RCC 7860 (cell line): ENCODE measurements at regions not wholly inside any gene's neighbourhood (a gene's known extent, or its start where the extent isn't known, plus 50 kb on each side); places are given as distances from the start of the nearest gene placed in this dataset.
A peak's percentile ranks its signal among the peaks of the same experiment; 100 is the strongest.

ENCODE experiments used
- DNase-seq: peaks from one replicate; pipeline ENCODE4 v3.0.0-alpha.2; 2015; ENCODE audit warnings: low spot score
- FAIRE-seq: peaks from 2 replicates; lab custom pipeline; 2012; peaks lifted over from hg19 to GRCh38; lab: Jason Lieb, UNC

- DNase-seq = peak; percentile 45
- FAIRE-seq = peak; percentile 58
These were observed 767.7 kb downstream of the LIG4 start for GRCh38 chr13:107447591-107447990.

GRCh38 chr13:107441279-107441678 is 774.1 kb downstream of the LIG4 start:
- peak; percentile 80 for FAIRE-seq

DNA sequence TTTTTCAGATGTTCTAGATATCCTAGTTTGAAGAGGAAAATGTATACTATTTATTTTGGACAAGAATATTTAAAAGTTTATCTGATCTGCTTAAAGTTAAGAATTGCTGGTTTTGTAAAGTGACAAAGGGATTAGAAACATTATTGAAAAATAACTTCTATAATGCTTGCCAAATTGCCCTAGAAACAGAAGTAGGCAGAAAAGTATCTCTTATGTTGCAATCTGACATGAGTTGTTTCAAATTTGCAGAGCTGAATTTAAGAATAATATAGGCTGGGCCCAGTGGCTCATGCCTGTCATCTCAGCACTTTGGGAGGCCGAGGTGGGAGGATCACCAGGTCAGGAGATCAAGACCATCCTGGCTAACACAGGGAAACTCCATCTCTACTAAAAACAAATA is 777.1 kb downstream of the LIG4 start:
- DNase-seq (no peak), FAIRE-seq (no peak)

More at GRCh38 chr13:107441279-107441678, 774.1 kb downstream of the LIG4 start:
- DNase-seq = peak; percentile 74

GRCh38 chr13:107434347-107434746 is 781.0 kb downstream of the LIG4 start:
- DNase-seq (no peak), FAIRE-seq (no peak)

DNA sequence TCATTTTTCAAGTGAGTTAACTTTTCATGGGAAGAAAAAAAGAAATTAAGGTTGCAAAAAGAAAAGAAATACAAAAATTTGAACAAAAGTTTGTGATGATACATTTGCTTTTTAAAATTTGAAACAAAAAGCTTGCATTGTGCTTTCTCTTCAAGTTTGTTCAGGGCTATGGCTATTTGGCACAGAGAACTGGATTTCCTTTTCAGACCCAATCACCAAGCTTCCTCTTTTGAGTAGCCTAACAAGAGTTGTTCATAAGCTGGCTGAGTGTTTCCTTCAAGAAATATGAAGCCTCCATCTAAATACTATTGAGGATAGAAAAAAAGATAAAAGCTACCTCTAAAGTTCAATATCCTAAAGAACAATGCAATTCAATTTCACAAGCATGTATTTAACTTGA is 787.8 kb downstream of the LIG4 start:
- no peak for DNase-seq
- no peak for FAIRE-seq

GRCh38 chr13:107422421-107422820 is 792.9 kb downstream of the LIG4 start:
- DNase-seq (no peak), FAIRE-seq (no peak)

GRCh38 chr13:107421951-107422350 is 793.4 kb downstream of the LIG4 start:
- DNase-seq (peak; percentile 3), FAIRE-seq (no peak)

- DNase-seq (peak; percentile 24), FAIRE-seq (peak; percentile 79)
These were observed 794.3 kb downstream of the LIG4 start for GRCh38 chr13:107421028-107421427.

DNA sequence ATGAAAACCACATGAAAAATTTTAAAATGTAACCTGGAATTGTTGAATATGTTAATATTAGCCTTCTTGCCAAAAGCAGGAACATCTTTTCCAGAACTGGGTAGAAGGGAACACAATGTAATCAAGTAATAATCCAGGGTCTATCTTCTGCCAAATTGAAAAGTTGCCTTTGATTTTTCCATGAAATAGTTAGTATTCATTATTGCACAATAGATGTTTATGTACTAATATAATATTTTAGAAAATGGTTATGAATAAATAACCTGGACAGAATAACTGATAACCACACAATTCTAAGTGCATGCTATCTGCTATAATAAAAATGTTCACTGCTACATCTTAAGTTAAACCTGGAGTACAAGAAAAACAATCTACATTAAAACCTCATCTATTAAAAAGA is 802.3 kb downstream of the LIG4 start:
- DNase-seq (no peak), FAIRE-seq (no peak)

- no peak for FAIRE-seq
- no peak for DNase-seq
These were observed 808.3 kb downstream of the LIG4 start for GRCh38 chr13:107407074-107407473.

GRCh38 chr13:107395927-107396662 is 819.2 kb downstream of the LIG4 start:
- no peak for DNase-seq
- FAIRE-seq = no peak

GRCh38 chr13:107392205-107392604 is 823.1 kb downstream of the LIG4 start:
- FAIRE-seq = no peak
- no peak for DNase-seq

GRCh38 chr13:107387525-107387924 is 819.6 kb upstream of the ARGLU1 start:
- DNase-seq = no peak
- FAIRE-seq = no peak

GRCh38 chr13:107379407-107380155 is 811.6 kb upstream of the ARGLU1 start:
- FAIRE-seq (peak; percentile 44), DNase-seq (no peak)

GRCh38 chr13:107376341-107377125 is 808.6 kb upstream of the ARGLU1 start:
- DNase-seq = no peak
- FAIRE-seq = no peak

- DNase-seq (no peak), FAIRE-seq (no peak)
These were observed 807.9 kb upstream of the ARGLU1 start for GRCh38 chr13:107375701-107376340.

DNA sequence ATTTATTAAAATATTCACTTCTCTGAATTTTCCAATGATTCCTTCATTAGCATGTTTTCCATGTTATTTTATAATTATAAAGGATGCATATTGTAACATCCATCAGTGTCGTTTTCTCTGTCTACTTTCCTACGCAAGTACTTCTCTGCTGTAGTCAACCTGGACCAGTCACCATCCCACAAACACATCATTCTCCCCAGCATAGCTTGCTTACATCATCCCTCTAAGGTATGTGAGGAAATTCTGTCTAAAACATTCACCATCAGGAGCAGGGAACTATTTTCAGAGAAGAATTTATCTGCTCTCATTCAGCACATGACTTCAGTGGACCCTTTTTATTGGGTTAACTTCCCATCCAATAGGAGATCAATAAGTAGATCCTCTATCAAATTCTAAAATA is 806.1 kb upstream of the ARGLU1 start:
- FAIRE-seq (no peak), DNase-seq (no peak)

- FAIRE-seq = peak; percentile 85
- DNase-seq = peak; percentile 61
These were observed 805.6 kb upstream of the ARGLU1 start for GRCh38 chr13:107373551-107373950.

DNA sequence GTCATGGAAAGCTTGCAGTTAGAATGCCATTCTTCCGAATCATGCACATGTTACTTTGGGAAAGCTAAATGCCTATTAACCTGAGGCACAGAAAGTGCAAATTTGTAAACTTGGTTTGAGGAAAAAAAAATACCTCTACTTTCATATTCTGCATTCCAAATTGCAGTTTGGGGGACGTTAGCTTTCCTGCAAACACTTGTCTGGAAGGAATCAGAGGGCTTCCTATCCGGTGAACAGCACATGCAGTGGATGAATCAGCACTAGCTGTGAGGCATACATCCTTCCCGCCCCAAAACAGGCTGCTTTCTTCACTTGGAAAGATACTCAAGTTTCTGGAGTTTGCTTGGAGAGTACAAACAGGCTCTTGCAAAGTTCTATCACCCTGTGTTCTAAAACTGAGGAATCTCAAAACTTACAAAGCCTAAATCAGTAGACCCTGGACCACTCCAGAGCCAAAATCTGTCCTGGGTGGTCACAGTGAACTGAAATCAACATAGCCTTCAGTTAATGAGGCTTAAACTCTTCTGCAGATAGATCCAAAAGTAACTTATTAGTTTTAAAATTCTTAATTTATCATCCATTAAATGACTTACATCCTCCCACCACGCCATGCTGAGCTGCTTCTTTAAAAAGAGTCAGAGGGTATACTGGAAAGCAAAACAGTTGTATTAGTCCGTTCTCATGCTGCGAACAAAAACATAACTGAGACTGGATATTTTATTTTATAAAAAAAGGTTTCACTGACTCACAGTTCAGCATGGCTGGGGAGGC is 802.3 kb upstream of the ARGLU1 start:
- DNase-seq (peak; percentile 57), FAIRE-seq (peak; percentile 77)

DNA sequence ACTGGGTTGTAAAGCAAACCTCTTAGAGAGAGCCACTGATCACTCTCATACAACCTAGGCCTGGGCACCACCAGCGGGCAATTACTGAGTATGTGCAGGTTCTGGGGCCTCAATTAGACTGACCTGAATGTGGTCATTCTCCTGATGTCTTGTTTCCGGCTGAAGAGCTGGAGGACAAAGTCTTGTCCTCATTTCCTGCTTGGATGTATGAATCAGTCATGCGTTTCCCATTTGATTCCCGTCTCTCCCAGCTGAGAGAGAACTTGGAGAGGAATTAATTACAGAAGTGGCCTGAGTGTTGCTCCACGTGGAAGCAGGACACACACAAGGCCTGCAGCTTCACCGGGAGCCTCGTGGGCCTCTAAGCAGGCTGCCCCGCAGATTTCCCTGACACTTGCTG is 799.3 kb upstream of the ARGLU1 start:
- DNase-seq (peak; percentile 28), FAIRE-seq (peak; percentile 45)
